ENCODE measurements at regions not wholly inside any gene's neighbourhood (a gene's known extent, or its start where the extent isn't known, plus 50 kb on each side); places are given as distances from the start of the nearest gene placed in this dataset.

GRCh38 chr5:68653471-68653870 is 437.9 kb downstream of the PIK3R1 start (continued):
- TF ChIP-seq TEAD2 (tag; IDR thresholded peaks at IDR 0.05) = no peak
- TF ChIP-seq PHB2 (IDR thresholded peaks at IDR 0.05; ENCODE audit: low read depth) = no peak
- no peak for TF ChIP-seq HDAC3 (IDR thresholded peaks at IDR 0.05; ENCODE audit: borderline replicate concordance, partially characterized antibody)

DNA sequence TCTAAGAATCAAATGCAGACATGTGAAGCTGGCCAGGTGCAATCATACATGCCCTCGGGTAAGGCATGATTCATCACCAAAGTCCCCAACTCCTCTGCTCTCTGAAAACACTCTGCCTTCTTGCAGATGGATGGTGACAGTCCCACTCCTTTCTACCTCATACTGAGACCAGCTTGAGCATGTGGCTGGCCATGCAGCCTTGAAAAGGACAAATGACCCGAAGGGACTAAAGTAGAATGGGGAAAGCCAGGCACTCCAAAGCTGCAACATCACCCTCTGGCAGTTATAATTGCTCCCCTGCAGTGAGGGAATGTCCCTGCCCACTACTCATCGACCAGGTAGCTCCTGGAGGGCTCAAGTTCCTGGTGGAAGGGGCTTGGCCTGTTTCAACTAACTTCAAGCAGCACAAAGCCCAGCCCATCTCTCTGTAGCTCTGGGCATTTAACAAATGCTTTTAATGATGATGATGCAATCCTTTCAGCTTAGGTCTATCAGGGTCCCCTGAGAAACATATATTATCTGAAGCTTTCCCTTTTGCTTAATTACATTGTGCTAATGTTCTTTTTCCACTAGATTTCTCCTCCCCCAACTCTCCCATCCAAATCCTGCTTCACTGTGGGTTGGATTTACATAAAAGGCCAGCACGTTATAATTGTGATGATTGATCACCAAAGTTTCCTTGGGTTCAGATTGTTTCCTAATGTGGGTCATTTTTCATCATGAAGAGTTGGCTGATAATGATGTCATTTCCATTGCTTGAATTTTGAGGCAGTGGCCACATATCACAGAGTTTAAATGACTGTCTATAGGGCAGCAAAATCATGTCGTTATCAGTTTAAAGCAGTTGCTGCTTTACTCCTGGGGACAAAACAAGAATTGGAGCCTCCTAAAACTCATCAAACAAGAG is 436.5 kb upstream of the SLC30A5 start:
- ChIA-PET POLR2A (interaction anchor here (0.8 kb wide), 1 partner anchor 209 kb away, joined by 3 read pairs; no protein-coding TSS in a partner anchor), CTCF (ENCODE audit: low intra/inter-chr PET ratio) (no interaction called here)
- peaks cover under 1 to 16% of the 10 kb centered on the region in 2 experiments; a peak in 2 of 5 replicates for H3K27me3 ChIP-seq (ENCODE audit: control insufficient read depth in 2 of 2, insufficient read depth in 2 of 2, low read length in 2 of 2)
- no peaks in the 10 kb centered on the region for H3K9me1 ChIP-seq (ENCODE audit: control insufficient read depth, insufficient read depth, low read length)
- H3K27ac ChIP-seq (ENCODE audit: extremely low read depth, low read depth, low read length) = no peak overlapping the region
- in situ Hi-C loops (cut with MboI) = no loop called here
- intact Hi-C loops (cut with micrococcal nuclease) = no loop called here
- no peaks in the 10 kb centered on the region for H3K36me3 ChIP-seq (ENCODE audit: control insufficient read depth, insufficient read depth, low read length)
- no peak for DNase-seq (ENCODE audit: extremely low read depth in 1 of 4, low spot score in 3 of 4)
- no peak overlapping the region for H3K9ac ChIP-seq (ENCODE audit: insufficient read depth in 1 of 2, low read depth in 2 of 2, low read length in 2 of 2)
- no peaks in the 10 kb centered on the region; the same call in 1 of the 2 replicates for H4K20me1 ChIP-seq (replicated peaks; ENCODE audit: control insufficient read depth, insufficient read depth, low read length)
- no peak for ATAC-seq
- WGBS (ENCODE audit: insufficient coverage, low coverage, missing lambda C conversion rate) = 0% methylated on average over 5 of the region's 5 CpGs
- no peak overlapping the region for H2AFZ ChIP-seq (ENCODE audit: low read depth, low read length)
- no peaks in the 10 kb centered on the region for H3K79me2 ChIP-seq (ENCODE audit: control insufficient read depth, insufficient read depth, low read length)
- no peak overlapping the region for H3K4me2 ChIP-seq (ENCODE audit: insufficient read depth, low read length)
- H3K4me3 ChIP-seq = no peak overlapping the region
- no peak for FAIRE-seq
- H3K4me1 ChIP-seq (replicated peaks in 1 of 2; ENCODE audit: control insufficient read depth in 2 of 2, insufficient read depth in 2 of 2, low read length in 2 of 2) = no peaks in the 10 kb centered on the region
- H3K9me3 ChIP-seq (replicated peaks; ENCODE audit: control insufficient read depth, insufficient read depth, low read depth, low read length) = no peaks in the 10 kb centered on the region
- TF ChIP-seq IRF2 (CRISPR knock-in tag; IDR thresholded peaks at IDR 0.05) (no peak), ATF3 (IDR thresholded peaks at IDR 0.05) (peak; percentile 46; the same call in 1 of the 2 replicates), ATF3 (CRISPR knock-in tag; conservative IDR thresholded peaks at IDR 0.05) (no peak), CEBPG (CRISPR knock-in tag; IDR thresholded peaks at IDR 0.05) (no peak), CEBPG (tag; conservative IDR thresholded peaks at IDR 0.05 in 1 of 2, IDR thresholded peaks at IDR 0.05 in 1 of 2) (peak; percentile 27 to 40; a peak in 3 of 4 replicates)
- BruUV-seq (replicated peaks) = no TSS peak

All from K562 (cell line).